ENCODE measurements at regions not wholly inside any gene's neighbourhood (a gene's known extent, or its start where the extent isn't known, plus 50 kb on each side); places are given as distances from the start of the nearest gene placed in this dataset.

- no peak for DNase-seq
These were observed 189.7 kb downstream of the BRD1 start for GRCh38 chr22:49638001-49638400.

DNA sequence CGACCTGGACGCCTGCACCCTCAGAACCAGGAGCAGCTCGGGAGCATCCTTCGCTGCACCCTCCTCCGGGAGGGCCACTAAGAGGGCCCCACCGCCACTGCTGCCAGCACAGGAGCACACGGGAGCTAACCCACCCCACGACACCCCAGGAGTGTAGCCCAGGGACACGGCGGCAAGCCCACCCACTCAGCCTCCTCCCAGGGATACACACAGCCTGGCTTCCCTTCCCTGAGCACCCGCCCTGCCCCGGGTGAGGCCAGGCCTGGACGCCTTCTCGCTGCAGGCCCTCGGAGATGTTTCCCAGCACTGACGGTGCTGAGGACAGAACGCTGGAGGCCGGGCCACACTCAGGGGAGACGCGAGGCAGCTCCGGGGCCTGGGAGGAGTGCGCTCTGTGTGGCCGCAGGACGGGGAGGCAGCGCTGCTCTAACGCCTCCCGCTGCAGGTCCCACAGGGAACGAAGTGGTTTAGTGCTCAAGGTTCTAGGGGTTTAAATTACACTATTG is 190.4 kb downstream of the BRD1 start:
- DNase-seq, result no peak

GRCh38 chr22:49636649-49637048 is 191.0 kb downstream of the BRD1 start:
- DNase-seq, result no peak

- no peak for DNase-seq
These were observed 191.5 kb downstream of the BRD1 start for GRCh38 chr22:49636214-49636613.

DNA sequence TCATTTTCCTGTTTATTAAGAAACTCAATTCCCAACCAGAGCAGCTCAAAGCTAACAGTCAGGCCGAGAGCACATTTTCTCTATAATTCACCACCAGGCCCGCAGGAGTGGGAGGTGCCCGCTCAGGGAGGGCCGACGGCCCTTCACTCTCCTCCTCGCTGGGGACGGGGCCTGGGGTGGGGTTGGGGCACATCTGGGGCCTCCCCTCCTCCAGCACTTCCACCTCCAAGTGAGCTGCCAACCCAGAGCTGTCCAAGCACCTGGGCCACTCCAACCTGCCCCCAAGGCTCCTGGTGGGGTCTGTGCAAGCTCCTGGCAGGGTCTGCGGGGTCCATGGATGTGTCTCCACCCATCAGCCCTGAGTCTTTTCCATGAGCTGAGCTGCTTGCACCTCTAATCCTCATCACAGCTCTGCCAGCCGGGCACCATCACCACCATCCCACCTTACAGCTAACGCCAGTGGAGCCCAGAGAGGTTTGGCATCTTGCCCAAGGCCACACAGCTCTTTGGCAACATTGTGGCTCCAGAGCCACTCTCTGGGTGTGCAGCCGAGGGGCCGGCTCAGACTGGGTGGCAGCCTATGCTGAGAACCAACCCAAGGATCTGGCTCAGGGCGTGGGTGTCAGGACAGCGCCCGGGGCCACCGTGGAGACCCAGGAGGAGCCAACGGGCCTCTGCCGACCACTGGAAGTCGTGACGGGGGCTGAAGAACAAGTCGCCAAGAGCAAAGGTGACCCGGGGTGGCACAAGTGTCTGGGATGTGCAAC is 193.5 kb downstream of the BRD1 start:
- DNase-seq, result no peak

- no peak for DNase-seq
These were observed 194.7 kb downstream of the BRD1 start for GRCh38 chr22:49633010-49633324.

DNA sequence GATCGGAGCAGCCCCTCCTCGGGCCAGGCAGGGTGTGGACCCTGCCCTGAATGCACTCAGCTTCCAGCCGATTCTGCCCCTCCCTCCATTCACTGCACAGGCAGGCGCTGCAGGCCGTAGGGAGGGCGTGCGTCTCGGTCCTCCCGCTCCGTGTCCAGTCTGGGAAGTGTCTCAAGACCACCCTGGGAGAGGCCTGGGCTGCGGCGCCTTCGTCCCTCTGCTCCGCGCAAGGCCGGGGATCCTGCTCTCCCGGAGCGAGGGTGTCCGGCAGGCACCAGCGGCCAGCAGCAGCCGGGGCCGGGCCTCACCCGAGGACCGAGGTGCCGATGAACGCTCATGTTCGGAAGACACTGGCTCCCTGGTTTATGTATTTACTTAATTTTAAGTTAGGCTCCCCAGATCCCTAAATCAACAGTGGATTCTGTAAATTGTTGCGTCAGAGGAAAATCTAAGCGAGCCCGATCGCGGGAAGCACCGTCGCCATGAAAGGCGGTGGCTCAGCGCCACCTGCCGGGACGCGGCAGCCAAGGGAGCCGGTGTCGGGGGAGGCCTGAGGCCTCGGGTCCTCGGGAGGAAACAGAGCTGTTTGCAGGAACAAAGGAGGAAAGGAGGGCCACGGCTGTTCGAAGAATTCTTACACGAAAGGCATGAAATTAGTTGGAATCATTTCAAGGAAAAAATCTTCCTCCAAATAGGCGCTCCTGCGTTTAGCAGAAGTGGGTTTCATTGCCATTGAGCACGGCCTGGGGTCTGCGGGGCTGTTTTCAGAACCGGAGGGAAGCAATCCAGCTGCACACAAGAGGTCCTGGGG is 195.3 kb downstream of the BRD1 start:
- no peak for DNase-seq

- DNase-seq, result no peak
These were observed 197.2 kb downstream of the BRD1 start for GRCh38 chr22:49630448-49630946.

DNA sequence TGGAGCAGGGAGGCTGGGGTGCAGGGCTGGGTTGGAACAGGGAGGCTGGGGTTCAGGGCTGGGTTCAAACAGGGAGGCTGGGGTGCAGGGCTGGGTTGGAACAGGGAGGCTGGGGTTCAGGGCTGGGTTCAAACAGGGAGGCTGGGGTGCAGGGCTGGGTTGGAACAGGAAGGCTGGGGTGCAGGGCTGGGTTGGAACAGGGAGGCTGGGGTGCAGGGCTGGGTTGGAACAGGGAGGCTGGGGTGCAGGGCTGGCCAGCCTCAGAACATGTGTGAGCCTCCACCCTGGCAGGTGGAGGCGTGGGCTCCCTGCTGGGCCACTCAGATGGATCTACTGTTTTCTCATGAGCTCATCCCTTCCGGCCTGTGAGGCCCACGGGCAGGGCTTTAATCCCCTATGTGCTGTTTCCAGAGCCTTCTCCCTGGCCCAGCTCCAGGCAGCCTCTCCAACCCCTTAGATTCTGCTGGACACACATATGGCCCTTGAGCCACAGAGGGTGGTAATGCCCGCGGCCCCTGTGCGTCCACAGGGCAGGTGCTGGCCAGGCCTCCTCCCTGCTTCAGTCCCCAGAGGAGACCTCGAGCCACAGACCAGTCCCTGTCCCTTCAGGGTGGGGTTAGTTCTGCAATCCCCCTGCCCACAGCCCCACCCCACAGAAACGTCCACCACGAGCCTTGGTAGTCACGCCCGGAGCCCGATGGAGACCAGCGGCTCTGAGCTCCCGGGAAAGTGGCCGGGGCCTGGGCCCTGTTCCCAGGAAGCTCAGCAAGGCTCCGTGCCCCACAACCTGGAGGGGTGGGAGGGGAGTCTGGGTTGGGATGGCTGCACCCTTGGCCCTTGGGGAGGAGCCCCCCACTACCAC is 197.9 kb downstream of the BRD1 start:
- DNase-seq, result no peak

GRCh38 chr22:49629261-49629570 is 198.5 kb downstream of the BRD1 start:
- DNase-seq, result no peak

DNA sequence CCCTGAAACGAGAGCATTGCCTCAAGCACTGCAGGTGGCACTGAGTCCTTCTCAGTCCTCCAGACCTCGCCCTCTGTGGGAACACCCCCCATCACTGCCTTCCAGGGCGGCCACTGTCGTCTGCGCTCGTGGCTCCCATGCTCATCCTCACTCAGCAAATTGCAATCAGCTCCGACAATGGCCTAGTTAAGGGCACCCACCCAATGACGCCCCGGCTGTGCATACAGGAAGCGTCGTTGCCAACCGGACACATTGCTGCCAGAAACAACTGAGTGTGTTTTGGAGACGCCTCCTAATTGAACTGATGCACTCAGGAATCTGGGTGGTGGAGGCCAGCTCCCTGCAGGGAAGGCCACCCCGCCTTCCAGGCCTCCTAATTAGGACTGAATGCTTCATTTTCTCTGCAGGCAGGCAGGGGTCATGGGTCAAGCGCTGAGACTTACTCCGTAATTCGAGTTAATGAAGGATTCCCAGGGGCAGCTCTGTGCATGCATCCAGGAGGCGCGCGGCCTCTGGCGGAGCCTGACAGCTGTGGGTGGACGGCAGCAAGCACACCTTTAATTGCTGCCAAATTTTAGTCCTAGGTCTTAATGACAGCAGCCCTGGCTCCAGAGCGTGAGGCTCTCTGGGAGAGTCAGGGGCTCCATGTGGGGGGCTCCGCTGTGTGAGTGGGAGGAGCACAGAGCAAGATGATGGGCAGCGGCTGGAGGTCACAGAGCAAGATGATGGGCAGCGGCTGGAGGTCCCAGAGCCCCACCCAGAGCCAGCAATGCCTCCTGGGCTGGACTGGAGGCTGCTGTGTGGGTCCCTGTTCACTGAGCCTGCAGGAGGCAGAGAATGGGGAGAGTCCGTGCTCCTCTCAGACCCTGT is 199.0 kb downstream of the BRD1 start:
- DNase-seq, result no peak

DNA sequence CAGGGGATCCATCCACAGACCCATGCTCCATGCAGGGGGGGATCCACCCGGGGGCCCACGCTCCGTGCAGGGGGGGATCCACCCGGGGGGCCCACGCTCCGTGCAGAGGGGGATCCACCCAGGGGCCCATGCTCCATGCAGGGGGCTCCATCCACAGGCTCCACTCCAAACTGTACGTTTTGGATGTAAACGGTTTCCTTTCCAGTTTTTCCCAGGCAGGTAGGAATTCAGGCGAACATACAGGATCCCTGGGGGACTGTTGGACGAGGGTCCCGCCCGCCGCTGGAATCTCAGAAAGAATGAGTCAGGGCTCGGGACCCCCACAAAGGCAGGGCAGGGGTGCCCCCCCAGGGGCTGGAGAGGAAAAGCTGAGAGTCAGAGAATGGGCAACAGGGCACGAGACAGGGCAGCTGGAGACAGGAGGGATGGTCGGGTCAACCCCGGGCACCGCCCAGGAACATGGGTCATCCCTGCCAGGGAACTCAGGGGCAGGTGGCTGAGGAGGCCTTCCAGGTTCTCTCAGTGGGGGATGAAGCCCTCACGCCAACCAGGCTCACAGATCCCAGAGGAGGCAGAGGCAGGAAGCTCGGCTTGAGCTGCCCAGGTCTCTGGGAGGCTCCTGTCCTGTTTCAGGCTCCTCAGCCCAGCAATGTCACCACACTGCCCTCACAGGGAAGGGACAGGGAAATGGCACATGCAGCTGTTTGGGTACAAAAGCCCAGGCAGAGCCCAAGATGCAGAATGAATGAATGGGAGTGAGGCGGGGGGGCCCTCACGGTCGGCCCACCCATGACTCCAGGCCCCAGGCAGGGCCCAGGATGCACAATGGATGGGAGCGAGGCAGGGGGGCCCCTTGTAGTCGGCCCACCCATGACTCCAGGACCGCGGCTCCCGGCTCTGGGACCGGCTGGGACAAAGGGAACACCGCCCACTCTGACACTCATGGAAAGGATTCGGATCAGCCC is 200.2 kb downstream of the BRD1 start:
- DNase-seq, result no peak

- DNase-seq, result no peak
These were observed 201.1 kb downstream of the BRD1 start for GRCh38 chr22:49626361-49627216.

- no peak for DNase-seq
These were observed 203.1 kb downstream of the BRD1 start for GRCh38 chr22:49624421-49625177.

DNA sequence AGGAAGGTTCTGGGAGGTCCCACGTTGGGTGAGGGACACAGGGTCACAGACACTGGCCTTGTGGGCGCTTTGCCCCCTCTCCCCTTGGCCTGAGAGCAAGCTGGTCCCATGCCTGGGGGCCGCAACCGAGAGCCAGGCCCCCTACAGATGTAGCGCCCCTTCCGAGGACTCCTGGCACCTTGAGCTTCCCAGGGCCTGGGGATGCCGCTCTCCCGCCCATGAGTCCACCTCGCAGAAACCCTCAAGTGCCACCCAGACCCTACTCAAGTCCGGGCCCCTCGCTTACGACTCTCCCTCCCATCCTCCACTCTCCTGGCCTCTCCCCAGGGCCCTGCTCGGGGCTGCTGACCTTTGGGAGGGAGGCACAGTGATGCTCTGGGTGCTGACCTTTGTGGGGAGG is 204.0 kb downstream of the BRD1 start:
- no peak for DNase-seq

DNA sequence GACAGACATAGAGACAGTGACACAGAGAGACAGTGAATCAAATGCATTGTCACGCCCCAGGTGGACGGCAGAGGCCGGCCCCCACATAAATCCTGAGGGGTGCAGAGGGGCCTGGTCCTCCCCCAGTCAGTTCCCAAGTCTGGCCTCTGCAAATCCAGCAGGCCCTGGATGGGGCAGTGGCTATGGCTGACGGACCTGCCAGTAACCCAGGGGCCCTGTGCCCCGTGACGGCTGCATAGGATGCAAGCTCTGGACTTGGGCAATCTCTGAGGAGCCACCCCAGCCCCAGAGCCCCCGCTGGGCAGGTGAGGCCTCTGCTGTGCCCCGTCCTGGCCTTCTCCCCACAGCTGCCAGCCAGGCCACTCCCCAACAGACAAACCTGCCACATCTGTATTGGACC is 204.5 kb downstream of the BRD1 start:
- no peak for DNase-seq

DNA sequence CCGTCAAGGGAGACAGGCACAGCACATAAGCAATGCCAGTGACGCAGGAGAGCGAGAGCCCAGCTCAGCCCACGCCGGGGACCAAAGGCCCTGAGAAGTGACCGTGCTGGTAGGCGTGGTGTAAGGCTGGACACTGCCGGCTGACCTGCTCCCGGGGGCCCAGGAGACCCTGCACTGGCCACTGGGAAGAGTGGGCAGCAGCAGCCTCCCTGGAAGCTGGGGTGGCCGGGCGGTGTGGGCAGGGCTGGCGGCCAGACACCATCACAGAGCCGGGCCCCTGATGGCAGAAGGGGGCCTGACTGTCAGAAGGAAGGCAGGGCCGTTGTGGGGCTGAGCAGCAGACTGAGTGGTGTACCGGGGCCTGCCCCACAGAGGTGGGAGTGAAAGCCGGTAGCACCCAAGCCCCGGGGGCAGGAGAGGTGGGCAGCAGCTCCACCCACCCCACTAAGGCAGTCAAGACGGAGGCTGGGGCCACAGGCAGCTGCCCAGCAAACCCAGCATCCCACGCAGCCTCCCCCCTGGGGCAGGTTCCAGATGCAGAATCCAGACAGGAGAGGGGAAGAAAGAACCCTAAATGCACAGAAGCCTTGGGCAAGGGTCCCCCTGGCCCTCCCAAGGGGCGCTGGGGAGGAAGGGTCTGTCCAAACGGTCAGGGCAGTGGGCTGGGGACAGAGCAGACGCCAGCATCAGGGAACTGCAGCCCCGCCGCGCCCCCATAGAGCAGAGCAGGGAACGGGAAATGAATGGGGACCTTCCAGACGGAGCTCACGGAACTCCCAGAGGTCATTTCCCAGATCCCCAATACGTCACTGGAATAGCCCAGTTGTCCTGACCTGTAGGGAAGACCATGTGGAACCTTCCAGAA is 205.2 kb downstream of the BRD1 start:
- DNase-seq, result no peak

- no peak for DNase-seq
These were observed 206.0 kb downstream of the BRD1 start for GRCh38 chr22:49621601-49622210.
